Breast epithelium (tissue), 4 donors: ENCODE measurements at regions not wholly inside any gene's neighbourhood (a gene's known extent, or its start where the extent isn't known, plus 50 kb on each side); places are given as distances from the start of the nearest gene placed in this dataset.

Source experiments
- DNase-seq, 2 donors: peaks; one replicate each; pipeline ENCODE4 v3.0.0-alpha.2; 2019; ENCODE audit warnings: low spot score in 2 of 2
- H3K27ac ChIP-seq, 2 donors: fragments of 200-600 bp; sonication (generic) in 1 of 2; one replicate each; pipeline ENCODE4 v1.5.1; 2016 to 2019; ENCODE audit warnings: mild to moderate bottlenecking in 1 of 2
- H3K27me3 ChIP-seq, 2 donors: fragments of 200-600 bp; sonication (generic) in 1 of 2; one replicate each; pipeline versions ENCODE4 v1.5.1 to v1.6.0; 2017 to 2019; ENCODE audit warnings: control low read depth in 1 of 2, mild to moderate bottlenecking in 1 of 2
- H3K36me3 ChIP-seq: fragments of 200-600 bp; one replicate; pipeline ENCODE4 v1.5.1; 2019
- H3K4me1 ChIP-seq, 2 donors: fragments of 200-600 bp; sonication (generic); one replicate each; pipeline ENCODE4 v1.5.1; 2016 to 2019; ENCODE audit warnings: control low read depth in 1 of 2
- H3K4me3 ChIP-seq, 3 donors: fragments of 200-600 bp; sonication (generic); 1 replicate in 2 of 3; 2 replicates in 1 of 3; pipeline ENCODE4 v1.5.1; 2016 to 2019; ENCODE audit warnings: mild to moderate bottlenecking in 3 of 3, moderate library complexity in 2 of 3
- H3K9me3 ChIP-seq, 2 donors: fragments of 200-600 bp; sonication (generic) in 1 of 2; one replicate each; pipeline ENCODE4 v1.5.1; 2016 to 2019; ENCODE audit warnings: control low read depth in 1 of 2
- CTCF ChIP-seq, 3 donors: fragments of 450-650 bp; IDR thresholded peaks; one replicate each; pipeline ENCODE4 v1.5.1; 2016 to 2017; ENCODE audit warnings: antibody characterized with exemption in 3 of 3, mild to moderate bottlenecking in 3 of 3, moderate library complexity in 3 of 3
- POLR2A ChIP-seq: fragments of 450-650 bp; IDR thresholded peaks from one replicate; pipeline ENCODE4 v1.6.1; 2016; ENCODE audit warnings: antibody characterized with exemption, mild to moderate bottlenecking, moderate library complexity
- POLR2AphosphoS5 ChIP-seq, 3 donors: sonication (generic); formaldehyde crosslinking; IDR thresholded peaks; one replicate each; pipeline ENCODE4 v1.6.1; 2017; ENCODE audit warnings: antibody characterized with exemption in 3 of 3
- intact Hi-C: fragments of 100-400 bp; cut with DNase I; formaldehyde crosslinking; loops from one replicate; pipeline ENCODE4 v1.15.1; 2023; ENCODE audit warnings: low total_unique reads

GRCh38 chr2:167686691-167687090, 560.7 kb downstream of the STK39 start:
- Histone ChIP-seq H3K27ac (no peak overlapping the region), H3K9me3 (no peaks in the 10 kb centered on the region), H3K27me3 (no peaks in the 10 kb centered on the region), H3K4me3 (no peak overlapping the region), H3K36me3 (no peaks in the 10 kb centered on the region), H3K4me1 (no peaks in the 10 kb centered on the region)
- intact Hi-C loops: no loop called here
- TF ChIP-seq POLR2A: no peak
- TF ChIP-seq POLR2AphosphoS5 (IDR thresholded peaks at IDR 0.05): no peak
- TF ChIP-seq CTCF (IDR thresholded peaks at IDR 0.05): no peak
- DNase-seq: no peak

- DNase-seq: no peak
- intact Hi-C loops: no loop called here
- Histone ChIP-seq H3K27ac (no peak overlapping the region), H3K9me3 (no peaks in the 10 kb centered on the region), H3K36me3 (no peaks in the 10 kb centered on the region), H3K4me1 (no peaks in the 10 kb centered on the region), H3K27me3 (no peaks in the 10 kb centered on the region), H3K4me3 (no peak overlapping the region)
- no peak for TF ChIP-seq CTCF (IDR thresholded peaks at IDR 0.05)
- no peak for TF ChIP-seq POLR2AphosphoS5 (IDR thresholded peaks at IDR 0.05)
- TF ChIP-seq POLR2A: no peak
These were observed 566.0 kb downstream of the STK39 start for GRCh38 chr2:167681234-167682015.

GRCh38 chr2:167678158-167678557, 569.2 kb downstream of the STK39 start:
- intact Hi-C loops: no loop called here
- Histone ChIP-seq H3K36me3 (no peaks in the 10 kb centered on the region), H3K27ac (no peak overlapping the region), H3K4me3 (no peak overlapping the region), H3K9me3 (no peaks in the 10 kb centered on the region), H3K4me1 (no peaks in the 10 kb centered on the region), H3K27me3 (no peaks in the 10 kb centered on the region)
- DNase-seq: no peak
- no peak for TF ChIP-seq POLR2AphosphoS5 (IDR thresholded peaks at IDR 0.05)
- no peak for TF ChIP-seq CTCF (IDR thresholded peaks at IDR 0.05)
- TF ChIP-seq POLR2A: no peak

GRCh38 chr2:167675906-167676305, 571.5 kb downstream of the STK39 start:
- no peaks in the 10 kb centered on the region for H3K27me3 ChIP-seq
- intact Hi-C loops: no loop called here
- no peak for TF ChIP-seq POLR2AphosphoS5 (IDR thresholded peaks at IDR 0.05)
- TF ChIP-seq CTCF (IDR thresholded peaks at IDR 0.05): no peak
- no peak for TF ChIP-seq POLR2A

DNA sequence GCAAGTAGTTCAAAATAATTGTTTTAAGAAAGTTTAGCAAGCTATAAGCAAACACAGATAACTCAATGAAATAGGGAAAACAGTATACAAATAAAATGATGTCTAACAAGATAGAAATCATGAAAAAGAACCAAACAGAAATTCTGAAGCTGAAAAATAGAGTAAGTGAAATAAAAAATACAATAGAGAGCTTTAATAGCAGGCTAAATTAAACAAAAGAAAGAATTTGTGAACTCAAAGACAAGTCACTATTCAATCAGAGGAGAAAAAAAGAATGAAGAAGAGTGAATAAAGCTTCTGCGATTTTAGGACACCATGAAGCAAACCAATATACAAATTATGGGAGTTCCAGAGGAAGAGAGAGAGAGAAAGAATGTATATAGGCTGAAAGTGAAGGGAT, 576.8 kb downstream of the STK39 start:
- Histone ChIP-seq H3K9me3 (peaks cover 8 to 13% of the 10 kb centered on the region in 2 donors), H3K36me3 (no peaks in the 10 kb centered on the region), H3K27ac (no peak overlapping the region), H3K4me3 (no peak overlapping the region), H3K4me1 (no peaks in the 10 kb centered on the region), H3K27me3 (no peaks in the 10 kb centered on the region)
- intact Hi-C loops: no loop called here
- no peak for DNase-seq
- TF ChIP-seq POLR2A (no peak), POLR2AphosphoS5 (IDR thresholded peaks at IDR 0.05) (no peak), CTCF (IDR thresholded peaks at IDR 0.05) (no peak)

More at GRCh38 chr2:167675906-167676305, 571.5 kb downstream of the STK39 start:
- Histone ChIP-seq H3K9me3 (peaks cover 0 to 1% of the 10 kb centered on the region in 2 donors), H3K4me1 (no peaks in the 10 kb centered on the region), H3K36me3 (no peaks in the 10 kb centered on the region), H3K4me3 (no peak overlapping the region), H3K27ac (no peak overlapping the region)
- DNase-seq: no peak
